Muscle of leg (tissue), 3 donors: ENCODE measurements at regions not wholly inside any gene's neighbourhood (a gene's known extent, or its start where the extent isn't known, plus 50 kb on each side); places are given as distances from the start of the nearest gene placed in this dataset.
"Not testable (repeated sequence)": the region's sequence is repeated elsewhere in the genome, so short reads cannot be mapped to it uniquely, and the experiment has no call there.

Experiments
- DNase-seq: peaks from one replicate; pipeline ENCODE4 v3.0.0; 2013
- H3K27ac ChIP-seq: one replicate; pipeline ENCODE4 v1.5.1; 2013; ENCODE audit warnings: mild to moderate bottlenecking, low read length, control low read depth
- H3K27me3 ChIP-seq: one replicate; pipeline ENCODE4 v1.6.1; 2013; ENCODE audit warnings: low read length; ENCODE audit not compliant: control insufficient read depth, insufficient read depth
- H3K36me3 ChIP-seq: one replicate; pipeline ENCODE4 v1.6.1; 2013; ENCODE audit warnings: low read length; ENCODE audit not compliant: control insufficient read depth, insufficient read depth
- H3K4me1 ChIP-seq: one replicate; pipeline ENCODE4 v1.6.1; 2013; ENCODE audit warnings: low read length; ENCODE audit not compliant: control insufficient read depth, insufficient read depth
- H3K4me3 ChIP-seq: one replicate; pipeline ENCODE4 v1.5.1; 2013; ENCODE audit warnings: low read length, control low read depth
- H3K9me3 ChIP-seq: replicated peaks from 2 replicates; pipeline ENCODE4 v1.6.1; 2013; ENCODE audit warnings: low read depth, low read length; ENCODE audit not compliant: control insufficient read depth
- WGBS: methylation state at CpG from one replicate; pipeline ENCODE4 v1.1.5; 2013; ENCODE audit warnings: missing lambda C conversion rate; ENCODE audit not compliant: insufficient coverage; 5-methylcytosine and 5-hydroxymethylcytosine counted together

- WGBS = no CpG with 5 or more reads among the region's 1 CpG
- H3K4me1 ChIP-seq = peaks cover 19% of the 10 kb centered on the region
- no peaks in the 10 kb centered on the region for H3K36me3 ChIP-seq
- no peaks in the 10 kb centered on the region for H3K27me3 ChIP-seq
- peaks cover 6% of the 10 kb centered on the region for H3K9me3 ChIP-seq
- no peak for DNase-seq
- H3K27ac ChIP-seq = no peak overlapping the region
- no peak overlapping the region for H3K4me3 ChIP-seq
Observed at GRCh38 chr1:229133811-229134210, 137.1 kb upstream of the RAB4A start.

- peaks cover 16% of the 10 kb centered on the region for H3K4me1 ChIP-seq
- not testable (repeated sequence) for DNase-seq, H3K36me3 ChIP-seq, H3K27me3 ChIP-seq, H3K9me3 ChIP-seq, H3K4me3 ChIP-seq, H3K27ac ChIP-seq
Observed at GRCh38 chr1:229134381-229135217, 136.3 kb upstream of the RAB4A start.

- H3K36me3 ChIP-seq = no peaks in the 10 kb centered on the region
- WGBS = no CpG with 5 or more reads among the region's 2 CpGs
- H3K27ac ChIP-seq = no peak overlapping the region
- H3K4me3 ChIP-seq = no peak overlapping the region
- H3K27me3 ChIP-seq = no peaks in the 10 kb centered on the region
- peaks cover 8% of the 10 kb centered on the region for H3K4me1 ChIP-seq
- no peak for DNase-seq
- H3K9me3 ChIP-seq = peaks cover 6% of the 10 kb centered on the region
Observed at GRCh38 chr1:229135773-229136172, 135.1 kb upstream of the RAB4A start.

- no peak overlapping the region for H3K4me3 ChIP-seq
- H3K27ac ChIP-seq = no peak overlapping the region
- no peaks in the 10 kb centered on the region for H3K27me3 ChIP-seq
- no peaks in the 10 kb centered on the region for H3K36me3 ChIP-seq
- H3K9me3 ChIP-seq = peaks cover 6% of the 10 kb centered on the region
- no CpG with 5 or more reads among the region's 3 CpGs for WGBS
- H3K4me1 ChIP-seq = peaks cover 8% of the 10 kb centered on the region
- no peak for DNase-seq
Observed at GRCh38 chr1:229136822-229137221, 134.1 kb upstream of the RAB4A start.

- no peak for DNase-seq
- Histone ChIP-seq H3K9me3 (peaks cover 6% of the 10 kb centered on the region), H3K4me1 (peaks cover 8% of the 10 kb centered on the region), H3K4me3 (no peak overlapping the region), H3K36me3 (no peaks in the 10 kb centered on the region), H3K27me3 (no peaks in the 10 kb centered on the region), H3K27ac (no peak overlapping the region)
Observed at GRCh38 chr1:229137271-229137670, 133.6 kb upstream of the RAB4A start.

GRCh38 chr1:229138058-229138457 is 132.9 kb upstream of the RAB4A start:
- Histone ChIP-seq H3K27ac (no peak overlapping the region), H3K27me3 (no peaks in the 10 kb centered on the region), H3K4me3 (no peak overlapping the region), H3K4me1 (peaks cover 8% of the 10 kb centered on the region), H3K36me3 (no peaks in the 10 kb centered on the region), H3K9me3 (peaks cover 6% of the 10 kb centered on the region)
- no CpG with 5 or more reads among the region's 3 CpGs for WGBS
- no peak for DNase-seq

GRCh38 chr1:229139331-229140118 is 131.4 kb upstream of the RAB4A start:
- H3K4me3 ChIP-seq = no peak overlapping the region
- H3K4me1 ChIP-seq = peaks cover 8% of the 10 kb centered on the region
- no peaks in the 10 kb centered on the region for H3K27me3 ChIP-seq
- no peak overlapping the region for H3K27ac ChIP-seq
- H3K36me3 ChIP-seq = no peaks in the 10 kb centered on the region
- peaks cover 6% of the 10 kb centered on the region for H3K9me3 ChIP-seq
- DNase-seq = no peak
- WGBS = 82% methylated on average over 3 of the region's 12 CpGs

- Histone ChIP-seq H3K4me1 (peaks cover 8% of the 10 kb centered on the region), H3K27me3 (no peaks in the 10 kb centered on the region), H3K4me3 (no peak overlapping the region), H3K36me3 (no peaks in the 10 kb centered on the region), H3K27ac (no peak overlapping the region), H3K9me3 (peaks cover under 1% of the 10 kb centered on the region)
- DNase-seq = no peak
- no CpG with 5 or more reads among the region's 1 CpG for WGBS
Observed at GRCh38 chr1:229140119-229140396, 130.9 kb upstream of the RAB4A start.

GRCh38 chr1:229141271-229141670 is 129.6 kb upstream of the RAB4A start:
- peaks cover 9% of the 10 kb centered on the region for H3K4me1 ChIP-seq
- H3K27ac ChIP-seq = no peak overlapping the region
- no peak overlapping the region for H3K4me3 ChIP-seq
- H3K36me3 ChIP-seq = no peaks in the 10 kb centered on the region
- no peaks in the 10 kb centered on the region for H3K9me3 ChIP-seq
- no peak for DNase-seq
- 100% methylated on average over 2 of the region's 2 CpGs for WGBS
- peaks cover 4% of the 10 kb centered on the region for H3K27me3 ChIP-seq

- no peak for DNase-seq
Observed at GRCh38 chr1:229141689-229142377, 129.1 kb upstream of the RAB4A start.

More at GRCh38 chr1:229141689-229142377, 129.1 kb upstream of the RAB4A start:
- H3K27me3 ChIP-seq = peaks cover 10% of the 10 kb centered on the region
- H3K4me1 ChIP-seq = peaks cover 14% of the 10 kb centered on the region
- H3K36me3 ChIP-seq = no peaks in the 10 kb centered on the region
- 100% methylated on average over 2 of the region's 5 CpGs for WGBS
- no peaks in the 10 kb centered on the region for H3K9me3 ChIP-seq
- no peak overlapping the region for H3K27ac ChIP-seq
- no peak overlapping the region for H3K4me3 ChIP-seq
